Activated naive CD8-positive, alpha-beta T cell treated with anti-CD3 and anti-CD28 coated beads for 36 hours (primary cell): ENCODE measurements at regions not wholly inside any gene's neighbourhood (a gene's known extent, or its start where the extent isn't known, plus 50 kb on each side); places are given as distances from the start of the nearest gene placed in this dataset.

ENCODE experiments used
- DNase-seq: peaks from one replicate; pipeline ENCODE4 v3.0.0; 2021
- H3K27ac Mint-ChIP-seq: one replicate; pipeline ENCODE4 v1.8.0; 2022; ENCODE audit warnings: mild to moderate bottlenecking, moderate library complexity, mixed read lengths
- H3K27me3 Mint-ChIP-seq: one replicate; pipeline ENCODE4 v1.8.0; 2022; ENCODE audit warnings: mild to moderate bottlenecking, mixed read lengths
- H3K36me3 Mint-ChIP-seq: one replicate; pipeline ENCODE4 v1.8.0; 2021; ENCODE audit warnings: mild to moderate bottlenecking, mixed read lengths
- H3K4me1 Mint-ChIP-seq: one replicate; pipeline ENCODE4 v1.8.0; 2021; ENCODE audit warnings: mixed read lengths
- H3K4me3 Mint-ChIP-seq: one replicate; pipeline ENCODE4 v1.8.0; 2022; ENCODE audit warnings: mild to moderate bottlenecking, moderate library complexity, mixed read lengths
- H3K9me3 Mint-ChIP-seq: one replicate; pipeline ENCODE4 v1.8.0; 2022; ENCODE audit warnings: mixed read lengths

DNA sequence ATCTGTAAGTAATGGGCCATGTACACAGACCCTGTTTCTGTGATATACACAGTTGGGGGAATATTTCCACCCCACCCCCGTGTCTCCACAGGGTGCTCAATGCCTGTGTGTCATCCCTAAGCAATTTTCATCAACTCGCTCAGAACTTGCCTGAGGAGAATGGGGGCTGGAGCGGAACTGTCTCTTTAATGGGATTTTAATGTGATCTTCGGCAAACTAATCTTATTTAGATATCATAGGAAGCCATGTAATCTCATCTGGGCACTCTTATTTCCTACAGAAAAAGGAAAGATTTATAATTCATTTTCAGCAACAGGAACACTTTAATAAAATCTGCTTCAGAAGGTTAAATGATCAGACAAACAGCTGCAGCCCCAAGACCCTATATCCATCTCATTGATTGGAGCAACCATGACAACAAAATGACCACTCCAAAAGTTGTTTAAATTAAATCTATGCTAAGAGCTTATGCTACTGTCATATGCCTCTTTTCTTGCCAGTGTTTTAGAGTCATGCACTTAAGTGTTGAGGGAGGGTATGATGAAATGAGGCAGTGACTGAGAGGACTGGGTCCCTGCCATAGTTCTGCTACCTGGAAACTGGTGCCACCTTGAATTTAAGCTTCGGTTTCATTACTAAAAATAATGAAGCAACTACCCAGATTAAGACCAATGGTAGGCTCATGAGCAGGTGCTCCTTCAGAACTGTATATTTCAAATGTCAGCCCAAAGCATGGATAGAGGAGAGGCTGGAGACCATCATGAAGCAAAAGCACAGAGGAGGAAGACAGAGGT, 183.1 kb upstream of the DDX18 start:
- no peaks in the 10 kb centered on the region for H3K36me3 Mint-ChIP-seq
- H3K27ac Mint-ChIP-seq = no peak overlapping the region
- H3K27me3 Mint-ChIP-seq = no peaks in the 10 kb centered on the region
- no peak overlapping the region for H3K4me3 Mint-ChIP-seq
- peaks cover 2% of the 10 kb centered on the region for H3K9me3 Mint-ChIP-seq
- no peak for DNase-seq
- H3K4me1 Mint-ChIP-seq = no peaks in the 10 kb centered on the region

GRCh38 chr2:117635481-117635880, 179.0 kb upstream of the DDX18 start:
- Mint-ChIP-seq H3K27me3 (no peaks in the 10 kb centered on the region), H3K27ac (no peak overlapping the region)

DNA sequence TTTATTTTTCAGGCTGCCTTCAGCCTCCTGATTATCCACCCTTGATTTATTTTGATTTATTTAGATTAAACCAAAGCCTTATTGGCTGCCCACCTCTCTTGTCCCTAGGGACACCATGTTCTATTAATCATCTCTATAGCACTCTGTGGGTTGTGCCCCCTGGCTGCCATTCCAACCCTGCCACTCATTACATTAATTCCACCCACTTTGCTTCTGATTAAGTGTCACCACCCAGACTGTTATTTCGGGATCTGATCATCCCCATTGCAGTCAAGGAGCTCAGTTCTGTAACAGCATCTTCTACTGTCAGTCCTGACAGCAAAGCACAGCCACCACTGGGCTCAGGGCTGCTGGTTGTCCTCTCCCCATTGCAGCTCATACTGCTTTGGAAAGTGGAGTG, 175.1 kb upstream of the DDX18 start:
- Mint-ChIP-seq H3K36me3 (no peaks in the 10 kb centered on the region), H3K4me1 (no peaks in the 10 kb centered on the region), H3K4me3 (no peak overlapping the region), H3K27ac (no peak overlapping the region), H3K9me3 (peaks cover 1% of the 10 kb centered on the region), H3K27me3 (no peaks in the 10 kb centered on the region)
- no peak for DNase-seq

More at GRCh38 chr2:117635481-117635880, 179.0 kb upstream of the DDX18 start:
- no peaks in the 10 kb centered on the region for H3K4me1 Mint-ChIP-seq
- no peak for DNase-seq
- H3K4me3 Mint-ChIP-seq = no peak overlapping the region
- H3K9me3 Mint-ChIP-seq = peaks cover 1% of the 10 kb centered on the region
- no peaks in the 10 kb centered on the region for H3K36me3 Mint-ChIP-seq

DNA sequence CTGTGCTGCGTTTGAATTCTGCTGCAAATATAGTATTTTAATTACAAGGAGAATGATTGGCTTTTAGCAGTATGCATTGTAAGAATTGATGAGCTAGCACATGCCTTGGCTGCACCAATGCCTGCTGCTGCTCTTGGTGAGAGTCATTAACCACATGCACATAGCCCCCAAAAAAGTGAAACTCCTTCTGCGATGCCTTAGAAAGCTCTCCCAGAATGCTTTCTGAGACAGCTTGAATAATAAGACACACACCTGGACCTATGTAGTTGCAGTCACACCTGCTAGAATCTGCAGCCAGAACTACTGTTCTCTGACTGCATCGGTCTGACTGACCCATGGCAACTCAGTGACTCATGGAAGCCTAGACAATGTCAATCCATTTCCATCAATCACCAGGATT, 170.1 kb upstream of the DDX18 start:
- H3K4me3 Mint-ChIP-seq = no peak overlapping the region
- no peaks in the 10 kb centered on the region for H3K27me3 Mint-ChIP-seq
- no peaks in the 10 kb centered on the region for H3K4me1 Mint-ChIP-seq
- H3K9me3 Mint-ChIP-seq = no peaks in the 10 kb centered on the region
- no peaks in the 10 kb centered on the region for H3K36me3 Mint-ChIP-seq
- no peak for DNase-seq
- no peak overlapping the region for H3K27ac Mint-ChIP-seq

DNA sequence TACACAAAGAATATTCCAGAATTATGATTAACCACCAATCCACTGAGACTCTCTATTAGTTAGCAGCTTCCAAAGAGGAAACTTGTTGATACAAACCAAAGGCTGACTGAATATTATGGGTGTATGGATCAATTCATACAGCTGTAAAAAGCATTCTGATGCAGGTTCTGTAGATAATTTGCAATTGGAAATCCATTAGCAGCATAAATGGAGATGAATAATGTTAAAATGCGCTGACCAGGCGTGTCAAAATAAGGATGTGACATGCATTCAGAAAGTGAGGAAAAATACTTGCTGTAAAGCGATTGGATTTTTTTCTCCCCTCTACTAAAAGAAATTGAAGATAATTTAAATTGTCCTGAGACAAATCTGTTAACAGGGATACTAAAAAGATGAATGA, 169.0 kb upstream of the DDX18 start:
- Mint-ChIP-seq H3K27me3 (no peaks in the 10 kb centered on the region), H3K36me3 (no peaks in the 10 kb centered on the region), H3K9me3 (no peaks in the 10 kb centered on the region), H3K4me1 (no peaks in the 10 kb centered on the region), H3K27ac (no peak overlapping the region), H3K4me3 (no peak overlapping the region)
- no peak for DNase-seq

- H3K27ac Mint-ChIP-seq = no peak overlapping the region
- no peaks in the 10 kb centered on the region for H3K4me1 Mint-ChIP-seq
- no peak overlapping the region for H3K4me3 Mint-ChIP-seq
These were observed 168.4 kb upstream of the DDX18 start for GRCh38 chr2:117646099-117646498.

GRCh38 chr2:117646872-117647271, 167.6 kb upstream of the DDX18 start:
- Mint-ChIP-seq H3K9me3 (no peaks in the 10 kb centered on the region), H3K27ac (no peak overlapping the region), H3K4me3 (no peak overlapping the region), H3K4me1 (no peaks in the 10 kb centered on the region), H3K36me3 (no peaks in the 10 kb centered on the region), H3K27me3 (no peaks in the 10 kb centered on the region)
- no peak for DNase-seq

More at GRCh38 chr2:117646099-117646498, 168.4 kb upstream of the DDX18 start:
- no peaks in the 10 kb centered on the region for H3K36me3 Mint-ChIP-seq
- no peak for DNase-seq
- H3K27me3 Mint-ChIP-seq = no peaks in the 10 kb centered on the region
- H3K9me3 Mint-ChIP-seq = no peaks in the 10 kb centered on the region

DNA sequence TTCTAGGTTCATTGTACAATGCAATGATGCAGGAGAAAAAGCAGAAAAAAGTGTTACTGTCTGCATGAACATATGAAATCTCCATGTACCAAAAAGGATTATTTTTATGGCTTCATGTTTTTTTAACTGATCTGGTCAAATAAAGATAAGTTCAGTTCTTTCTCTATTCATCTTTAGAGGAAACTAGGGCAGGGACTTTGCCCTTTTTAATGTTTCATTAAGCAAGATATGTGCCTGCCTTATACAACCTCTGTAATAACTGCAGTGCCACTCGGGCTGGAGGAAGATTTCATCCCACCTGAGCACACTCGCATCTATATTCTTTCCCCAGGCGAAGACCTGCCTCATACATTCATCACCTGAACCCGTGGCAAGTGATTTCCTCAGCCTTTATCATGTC, 157.9 kb upstream of the DDX18 start:
- DNase-seq = no peak
- Mint-ChIP-seq H3K4me3 (no peak overlapping the region), H3K9me3 (peaks cover 5% of the 10 kb centered on the region), H3K4me1 (no peaks in the 10 kb centered on the region), H3K36me3 (no peaks in the 10 kb centered on the region), H3K27ac (no peak overlapping the region), H3K27me3 (peaks cover 11% of the 10 kb centered on the region)

DNA sequence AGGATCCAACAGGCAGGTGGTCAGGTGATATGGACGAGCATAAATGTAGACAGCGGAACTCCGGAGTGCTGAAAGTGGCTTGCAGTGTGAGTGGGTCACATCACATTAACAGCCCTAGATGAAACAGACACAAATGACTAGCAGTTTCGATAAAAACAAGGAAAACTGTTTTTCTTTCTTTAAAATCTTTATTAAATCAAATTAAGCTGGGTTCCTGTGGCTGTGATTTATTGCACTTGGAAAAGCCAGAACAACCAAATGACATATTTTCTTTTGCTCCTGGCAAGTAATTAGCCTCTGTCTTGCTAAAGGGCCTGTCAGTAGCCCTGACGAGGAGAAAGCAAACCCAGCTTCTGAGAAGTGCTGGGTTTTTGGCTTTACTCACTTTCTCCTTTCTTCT, 152.9 kb upstream of the DDX18 start:
- H3K4me1 Mint-ChIP-seq = no peaks in the 10 kb centered on the region
- H3K4me3 Mint-ChIP-seq = no peak overlapping the region
- H3K36me3 Mint-ChIP-seq = no peaks in the 10 kb centered on the region
- no peaks in the 10 kb centered on the region for H3K9me3 Mint-ChIP-seq
- H3K27me3 Mint-ChIP-seq = peaks cover 11% of the 10 kb centered on the region
- DNase-seq = no peak
- no peak overlapping the region for H3K27ac Mint-ChIP-seq

DNA sequence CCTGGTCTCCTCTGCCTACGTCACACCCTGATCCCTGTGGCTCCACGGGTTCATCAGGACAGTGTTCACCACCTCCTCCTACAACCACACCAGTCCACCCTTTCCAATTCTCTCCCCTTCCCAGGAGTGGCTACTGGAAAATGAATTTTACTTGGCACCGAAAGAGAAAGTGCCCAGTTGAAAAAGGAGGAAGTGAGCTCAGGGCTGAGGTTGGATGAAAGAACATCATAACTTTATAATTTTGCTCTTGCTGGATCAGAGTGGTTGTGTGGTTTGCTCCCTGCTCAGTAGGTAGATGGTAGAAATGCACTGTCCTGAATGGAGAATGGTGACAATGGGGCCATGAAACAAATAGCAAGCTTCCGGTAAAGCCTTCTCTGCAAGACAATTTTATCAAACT, 140.3 kb upstream of the DDX18 start:
- no peak for DNase-seq
- Mint-ChIP-seq H3K27me3 (no peaks in the 10 kb centered on the region), H3K9me3 (no peaks in the 10 kb centered on the region), H3K4me3 (no peak overlapping the region), H3K36me3 (no peaks in the 10 kb centered on the region), H3K27ac (no peak overlapping the region), H3K4me1 (no peaks in the 10 kb centered on the region)

DNA sequence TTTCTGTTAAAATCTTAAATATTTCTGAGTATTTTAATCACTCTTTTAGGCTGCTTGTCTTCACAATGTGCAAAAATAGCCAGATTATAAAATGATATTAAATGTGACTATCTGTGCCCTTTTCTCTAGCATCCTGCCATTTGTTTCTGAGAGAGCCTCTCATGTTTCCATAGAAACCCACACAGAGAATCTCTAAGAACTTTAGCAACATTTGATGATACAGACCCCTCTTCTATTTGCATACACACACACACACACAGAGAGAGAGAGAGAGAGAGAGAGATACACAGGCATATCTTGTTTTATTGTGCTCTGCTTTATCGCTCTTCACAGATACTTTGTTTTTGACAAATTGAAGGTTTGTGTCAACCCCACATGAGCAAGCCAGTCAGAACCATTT, 134.5 kb upstream of the DDX18 start:
- H3K4me1 Mint-ChIP-seq = no peaks in the 10 kb centered on the region
- H3K36me3 Mint-ChIP-seq = no peaks in the 10 kb centered on the region
- no peak for DNase-seq

DNA sequence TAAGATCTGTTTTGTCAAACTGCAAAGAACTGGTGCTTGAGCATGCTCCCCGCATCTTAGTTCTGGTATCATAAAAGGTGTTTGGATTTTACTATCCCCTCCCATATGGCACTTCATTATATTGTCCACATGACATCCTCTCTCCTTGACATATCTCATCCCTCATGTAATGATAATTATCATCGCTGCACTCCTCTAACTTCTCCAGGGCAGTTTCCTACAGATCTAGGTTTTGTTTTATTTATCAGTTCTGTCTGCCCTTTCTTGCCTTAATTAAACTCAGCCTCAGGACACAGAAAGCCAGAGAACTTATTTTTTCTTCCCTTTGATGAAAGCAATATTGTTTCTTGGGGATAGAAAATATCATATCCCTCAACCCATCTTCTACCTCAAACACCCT, 129.6 kb upstream of the DDX18 start:
- H3K27me3 Mint-ChIP-seq = peaks cover 3% of the 10 kb centered on the region
- no peaks in the 10 kb centered on the region for H3K4me1 Mint-ChIP-seq
- no peaks in the 10 kb centered on the region for H3K36me3 Mint-ChIP-seq
- no peak for DNase-seq
- no peak overlapping the region for H3K4me3 Mint-ChIP-seq
- H3K9me3 Mint-ChIP-seq = no peaks in the 10 kb centered on the region
- no peak overlapping the region for H3K27ac Mint-ChIP-seq

More for the DNA sequence above, 134.5 kb upstream of the DDX18 start:
- Mint-ChIP-seq H3K9me3 (no peaks in the 10 kb centered on the region), H3K27ac (no peak overlapping the region), H3K27me3 (no peaks in the 10 kb centered on the region), H3K4me3 (no peak overlapping the region)

- no peak for DNase-seq
- H3K9me3 Mint-ChIP-seq = no peaks in the 10 kb centered on the region
- no peak overlapping the region for H3K27ac Mint-ChIP-seq
- peaks cover 3% of the 10 kb centered on the region for H3K27me3 Mint-ChIP-seq
- H3K4me1 Mint-ChIP-seq = no peaks in the 10 kb centered on the region
- no peaks in the 10 kb centered on the region for H3K36me3 Mint-ChIP-seq
- H3K4me3 Mint-ChIP-seq = no peak overlapping the region
These were observed 127.8 kb upstream of the DDX18 start for GRCh38 chr2:117686699-117687098.

GRCh38 chr2:117691595-117691994, 122.9 kb upstream of the DDX18 start:
- H3K4me1 Mint-ChIP-seq = no peaks in the 10 kb centered on the region
- DNase-seq = no peak
- no peak overlapping the region for H3K4me3 Mint-ChIP-seq
- H3K27me3 Mint-ChIP-seq = peaks cover 8% of the 10 kb centered on the region
- H3K9me3 Mint-ChIP-seq = no peaks in the 10 kb centered on the region
- H3K36me3 Mint-ChIP-seq = no peaks in the 10 kb centered on the region
- H3K27ac Mint-ChIP-seq = no peak overlapping the region

- no peak overlapping the region for H3K4me3 Mint-ChIP-seq
- no peak for DNase-seq
- H3K27ac Mint-ChIP-seq = no peak overlapping the region
- H3K36me3 Mint-ChIP-seq = no peaks in the 10 kb centered on the region
- peaks cover 8% of the 10 kb centered on the region for H3K27me3 Mint-ChIP-seq
- no peaks in the 10 kb centered on the region for H3K9me3 Mint-ChIP-seq
- H3K4me1 Mint-ChIP-seq = no peaks in the 10 kb centered on the region
These were observed 122.3 kb upstream of the DDX18 start for GRCh38 chr2:117692001-117692763.

GRCh38 chr2:117693154-117693553, 121.3 kb upstream of the DDX18 start:
- Mint-ChIP-seq H3K27ac (no peak overlapping the region), H3K4me1 (no peaks in the 10 kb centered on the region), H3K4me3 (no peak overlapping the region), H3K9me3 (no peaks in the 10 kb centered on the region), H3K36me3 (no peaks in the 10 kb centered on the region), H3K27me3 (peaks cover 5% of the 10 kb centered on the region)
- DNase-seq = no peak
